ENCODE measurements at regions not wholly inside any gene's neighbourhood (a gene's known extent, or its start where the extent isn't known, plus 50 kb on each side); places are given as distances from the start of the nearest gene placed in this dataset.
"Not testable (repeated sequence)": the region's sequence is repeated elsewhere in the genome, so short reads cannot be mapped to it uniquely, and the experiment has no call there.

GRCh38 chr5:74524767-74525166, 115.8 kb downstream of the ENC1 start:
- not testable (repeated sequence) for TF ChIP-seq CTCF, EP300, POLR2A (IDR thresholded peaks at IDR 0.05)

All from ovary (tissue), 3 donors.